ENCODE measurements at regions not wholly inside any gene's neighbourhood (a gene's known extent, or its start where the extent isn't known, plus 50 kb on each side); places are given as distances from the start of the nearest gene placed in this dataset.

GRCh38 chr22:48882636-48883200 lies 945.0 kb downstream of the BRD1 start:
- TF ChIP-seq CTCF (IDR thresholded peaks at IDR 0.05; ENCODE audit: control insufficient read depth, extremely low read depth, insufficient read depth): no peak
- no peak for DNase-seq (ENCODE audit: low read depth)
- no peak overlapping the region for H3K4me3 ChIP-seq (ENCODE audit: low read depth, low read length)

- no peak for DNase-seq (ENCODE audit: low read depth)
- H3K4me3 ChIP-seq (ENCODE audit: low read depth, low read length): no peak overlapping the region
- TF ChIP-seq CTCF (IDR thresholded peaks at IDR 0.05; ENCODE audit: control insufficient read depth, extremely low read depth, insufficient read depth): no peak
Measured at GRCh38 chr22:48881326-48881980, 946.2 kb downstream of the BRD1 start.

- TF ChIP-seq CTCF (IDR thresholded peaks at IDR 0.05; ENCODE audit: control insufficient read depth, extremely low read depth, insufficient read depth): no peak
- no peak for DNase-seq (ENCODE audit: low read depth)
- no peak overlapping the region for H3K4me3 ChIP-seq (ENCODE audit: low read depth, low read length)
Measured at GRCh38 chr22:48880749-48881148, 946.9 kb downstream of the BRD1 start.

- no peak for TF ChIP-seq CTCF (IDR thresholded peaks at IDR 0.05; ENCODE audit: control insufficient read depth, extremely low read depth, insufficient read depth)
- no peak overlapping the region for H3K4me3 ChIP-seq (ENCODE audit: low read depth, low read length)
- no peak for DNase-seq (ENCODE audit: low read depth)
Measured at GRCh38 chr22:48876951-48877350, 950.7 kb downstream of the BRD1 start.

- no peak for TF ChIP-seq CTCF (IDR thresholded peaks at IDR 0.05; ENCODE audit: control insufficient read depth, extremely low read depth, insufficient read depth)
- no peak for DNase-seq (ENCODE audit: low read depth)
Measured at GRCh38 chr22:48874956-48875355, 952.7 kb downstream of the BRD1 start.

GRCh38 chr22:48873191-48873520 lies 954.5 kb downstream of the BRD1 start:
- H3K4me3 ChIP-seq (ENCODE audit: low read depth, low read length): no peak overlapping the region
- TF ChIP-seq CTCF (IDR thresholded peaks at IDR 0.05; ENCODE audit: control insufficient read depth, extremely low read depth, insufficient read depth): no peak
- no peak for DNase-seq (ENCODE audit: low read depth)

More at GRCh38 chr22:48874956-48875355, 952.7 kb downstream of the BRD1 start:
- no peak overlapping the region for H3K4me3 ChIP-seq (ENCODE audit: low read depth, low read length)
